ENCODE measurements at regions not wholly inside any gene's neighbourhood (a gene's known extent, or its start where the extent isn't known, plus 50 kb on each side); places are given as distances from the start of the nearest gene placed in this dataset.

DNA sequence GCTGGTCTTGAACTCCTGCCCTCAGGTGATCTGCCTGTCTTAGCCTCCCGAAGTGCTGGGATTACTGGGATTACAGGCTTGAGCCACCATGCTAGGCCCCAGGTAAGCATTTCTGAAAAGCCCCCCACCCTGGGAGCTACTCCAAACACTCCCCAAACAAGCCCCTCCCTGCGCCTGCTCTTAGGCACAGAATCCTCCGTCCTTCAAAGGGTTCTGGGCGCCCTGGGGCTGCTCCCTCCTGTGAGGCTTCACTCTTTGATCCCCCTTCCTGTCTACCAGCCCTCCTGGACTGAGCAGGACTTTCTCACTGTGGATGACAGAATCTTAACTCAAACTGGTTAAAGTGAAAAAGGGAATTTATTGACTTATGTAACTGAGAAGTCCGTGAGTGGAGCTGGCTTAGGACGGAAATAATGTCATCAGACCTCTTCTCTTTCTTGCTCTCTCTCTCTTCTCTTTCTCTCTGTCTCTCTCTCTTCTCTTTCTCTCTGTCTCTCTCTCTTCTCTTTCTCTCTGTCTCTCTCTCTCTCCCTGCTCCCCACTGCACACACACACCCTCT, 66.9 kb upstream of the CLMN start:
- H3K9me3 ChIP-seq (ENCODE audit: control insufficient read depth in 1 of 2, insufficient read depth in 1 of 2, low read depth in 1 of 2, low read length in 2 of 2), result no peaks in the 10 kb centered on the region
- no peak overlapping the region for H3K27ac ChIP-seq (ENCODE audit: low read depth, low read length)
- ChIA-PET POLR2A (no interaction called here), CTCF (interaction anchor here (1.3 kb wide), 1 partner anchor 25 kb away, joined by 4 read pairs; no protein-coding TSS in a partner anchor), RAD21 (ENCODE audit: low non-redundant PET in 1 of 2, low total read pairs in 2 of 2, uncharacterized antibody in 2 of 2, unreplicated experiment in 2 of 2) (no interaction called here)
- no peaks in the 10 kb centered on the region for H3K27me3 ChIP-seq (ENCODE audit: insufficient read depth, low read length)
- H3K9ac ChIP-seq (ENCODE audit: low read length), result no peak overlapping the region
- ATAC-seq, result no peak
- intact Hi-C loops (cut with micrococcal nuclease), result no loop called here
- no peak overlapping the region for H2AFZ ChIP-seq (ENCODE audit: low read depth, low read length, poor library complexity, severe bottlenecking)
- TF ChIP-seq, protein P1, sequence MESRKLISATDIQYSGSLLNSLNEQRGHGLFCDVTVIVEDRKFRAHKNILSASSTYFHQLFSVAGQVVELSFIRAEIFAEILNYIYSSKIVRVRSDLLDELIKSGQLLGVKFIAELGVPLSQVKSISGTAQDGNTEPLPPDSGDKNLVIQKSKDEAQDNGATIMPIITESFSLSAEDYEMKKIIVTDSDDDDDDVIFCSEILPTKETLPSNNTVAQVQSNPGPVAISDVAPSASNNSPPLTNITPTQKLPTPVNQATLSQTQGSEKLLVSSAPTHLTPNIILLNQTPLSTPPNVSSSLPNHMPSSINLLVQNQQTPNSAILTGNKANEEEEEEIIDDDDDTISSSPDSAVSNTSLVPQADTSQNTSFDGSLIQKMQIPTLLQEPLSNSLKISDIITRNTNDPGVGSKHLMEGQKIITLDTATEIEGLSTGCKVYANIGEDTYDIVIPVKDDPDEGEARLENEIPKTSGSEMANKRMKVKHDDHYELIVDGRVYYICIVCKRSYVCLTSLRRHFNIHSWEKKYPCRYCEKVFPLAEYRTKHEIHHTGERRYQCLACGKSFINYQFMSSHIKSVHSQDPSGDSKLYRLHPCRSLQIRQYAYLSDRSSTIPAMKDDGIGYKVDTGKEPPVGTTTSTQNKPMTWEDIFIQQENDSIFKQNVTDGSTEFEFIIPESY (IDR thresholded peaks at IDR 0.05; ENCODE audit: extremely low read depth, insufficient replicate concordance, low read length), result no peak
- TF ChIP-seq, protein P2, sequence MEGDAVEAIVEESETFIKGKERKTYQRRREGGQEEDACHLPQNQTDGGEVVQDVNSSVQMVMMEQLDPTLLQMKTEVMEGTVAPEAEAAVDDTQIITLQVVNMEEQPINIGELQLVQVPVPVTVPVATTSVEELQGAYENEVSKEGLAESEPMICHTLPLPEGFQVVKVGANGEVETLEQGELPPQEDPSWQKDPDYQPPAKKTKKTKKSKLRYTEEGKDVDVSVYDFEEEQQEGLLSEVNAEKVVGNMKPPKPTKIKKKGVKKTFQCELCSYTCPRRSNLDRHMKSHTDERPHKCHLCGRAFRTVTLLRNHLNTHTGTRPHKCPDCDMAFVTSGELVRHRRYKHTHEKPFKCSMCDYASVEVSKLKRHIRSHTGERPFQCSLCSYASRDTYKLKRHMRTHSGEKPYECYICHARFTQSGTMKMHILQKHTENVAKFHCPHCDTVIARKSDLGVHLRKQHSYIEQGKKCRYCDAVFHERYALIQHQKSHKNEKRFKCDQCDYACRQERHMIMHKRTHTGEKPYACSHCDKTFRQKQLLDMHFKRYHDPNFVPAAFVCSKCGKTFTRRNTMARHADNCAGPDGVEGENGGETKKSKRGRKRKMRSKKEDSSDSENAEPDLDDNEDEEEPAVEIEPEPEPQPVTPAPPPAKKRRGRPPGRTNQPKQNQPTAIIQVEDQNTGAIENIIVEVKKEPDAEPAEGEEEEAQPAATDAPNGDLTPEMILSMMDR (IDR thresholded peaks at IDR 0.05 in 2 of 3, conservative IDR thresholded peaks at IDR 0.05 in 1 of 3; ENCODE audit: borderline replicate concordance in 1 of 3, insufficient read depth in 1 of 3, low read depth in 2 of 3, low read length in 2 of 3), result no peak
- DNase-seq (ENCODE audit: low read depth, low spot score), result no peak
- no TSS peak for BruUV-seq (replicated peaks)
- H3K79me2 ChIP-seq (ENCODE audit: insufficient read depth, low read length), result no peaks in the 10 kb centered on the region
- H3K36me3 ChIP-seq (ENCODE audit: control insufficient read depth in 1 of 2, insufficient read depth in 2 of 2, low read length in 2 of 2), result no peaks in the 10 kb centered on the region
- H3K4me1 ChIP-seq (ENCODE audit: control insufficient read depth in 1 of 2, insufficient read depth in 2 of 2, low read length in 2 of 2), result no peaks in the 10 kb centered on the region
- no peak overlapping the region for H3K4me2 ChIP-seq (ENCODE audit: low read length)
- H3K9me2 ChIP-seq (ENCODE audit: insufficient read depth), result no peaks in the 10 kb centered on the region
- H4K20me1 ChIP-seq (ENCODE audit: insufficient read depth), result no peaks in the 10 kb centered on the region
- no peak overlapping the region for H3K4me3 ChIP-seq (replicated peaks in 1 of 2; ENCODE audit: low read depth in 1 of 2, low read length in 2 of 2)

DNA sequence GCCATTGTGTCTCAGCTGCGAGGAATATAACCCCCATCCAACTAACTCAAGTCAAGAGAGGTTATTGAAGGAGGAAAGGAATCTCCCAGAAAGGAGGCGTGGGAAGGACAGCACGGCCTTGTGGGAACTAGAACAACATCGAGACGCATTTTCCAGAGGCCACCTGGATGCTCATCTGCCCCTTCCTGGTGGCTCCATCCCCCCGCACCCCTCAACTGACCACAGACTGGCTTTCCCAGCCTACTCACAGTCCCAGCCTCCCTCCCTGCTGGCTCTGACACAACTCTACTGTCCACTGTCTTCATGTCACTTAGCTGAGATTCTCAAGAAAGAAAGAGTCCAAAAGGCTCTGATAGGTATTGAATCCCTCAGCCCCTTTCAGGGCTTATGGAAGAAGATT, 66.0 kb upstream of the CLMN start:
- H3K9me2 ChIP-seq (ENCODE audit: insufficient read depth), result no peaks in the 10 kb centered on the region
- no peak overlapping the region for H3K4me2 ChIP-seq (ENCODE audit: low read length)
- no peak overlapping the region for H3K9ac ChIP-seq (ENCODE audit: low read length)
- no peak overlapping the region for H3K4me3 ChIP-seq (replicated peaks in 1 of 2; ENCODE audit: low read depth in 1 of 2, low read length in 2 of 2)
- H3K27me3 ChIP-seq (ENCODE audit: insufficient read depth, low read length), result no peaks in the 10 kb centered on the region
- ATAC-seq (no peak), DNase-seq (ENCODE audit: low read depth, low spot score) (no peak)
- H3K4me1 ChIP-seq (ENCODE audit: control insufficient read depth in 1 of 2, insufficient read depth in 2 of 2, low read length in 2 of 2), result no peaks in the 10 kb centered on the region
- POLR2A ChIA-PET, result no interaction called here
- H2AFZ ChIP-seq (ENCODE audit: low read depth, low read length, poor library complexity, severe bottlenecking), result no peak overlapping the region
- no peaks in the 10 kb centered on the region for H4K20me1 ChIP-seq (ENCODE audit: insufficient read depth)
- intact Hi-C loops (cut with micrococcal nuclease), result no loop called here
- no peaks in the 10 kb centered on the region for H3K36me3 ChIP-seq (ENCODE audit: control insufficient read depth in 1 of 2, insufficient read depth in 2 of 2, low read length in 2 of 2)
- BruUV-seq (replicated peaks), result no TSS peak
- no peaks in the 10 kb centered on the region for H3K79me2 ChIP-seq (ENCODE audit: insufficient read depth, low read length)
- H3K27ac ChIP-seq (ENCODE audit: low read depth, low read length), result no peak overlapping the region
- RAD21 ChIA-PET (ENCODE audit: low non-redundant PET in 1 of 2, low total read pairs in 2 of 2, uncharacterized antibody in 2 of 2, unreplicated experiment in 2 of 2), result no interaction called here
- no peaks in the 10 kb centered on the region for H3K9me3 ChIP-seq (ENCODE audit: control insufficient read depth in 1 of 2, insufficient read depth in 1 of 2, low read depth in 1 of 2, low read length in 2 of 2)
- CTCF ChIA-PET, result no interaction called here
- TF ChIP-seq SIN3A (IDR thresholded peaks at IDR 0.05; ENCODE audit: low read depth), result no peak
- no peak for TF ChIP-seq SP1 (IDR thresholded peaks at IDR 0.05; ENCODE audit: low read depth)
- no peak for TF ChIP-seq FOSL1 (IDR thresholded peaks at IDR 0.05; ENCODE audit: low read depth)
- TF ChIP-seq, protein P2 (IDR thresholded peaks at IDR 0.05 in 2 of 3, conservative IDR thresholded peaks at IDR 0.05 in 1 of 3; ENCODE audit: borderline replicate concordance in 1 of 3, insufficient read depth in 1 of 3, low read depth in 2 of 3, low read length in 2 of 3), result no peak
- TF ChIP-seq, protein P3, sequence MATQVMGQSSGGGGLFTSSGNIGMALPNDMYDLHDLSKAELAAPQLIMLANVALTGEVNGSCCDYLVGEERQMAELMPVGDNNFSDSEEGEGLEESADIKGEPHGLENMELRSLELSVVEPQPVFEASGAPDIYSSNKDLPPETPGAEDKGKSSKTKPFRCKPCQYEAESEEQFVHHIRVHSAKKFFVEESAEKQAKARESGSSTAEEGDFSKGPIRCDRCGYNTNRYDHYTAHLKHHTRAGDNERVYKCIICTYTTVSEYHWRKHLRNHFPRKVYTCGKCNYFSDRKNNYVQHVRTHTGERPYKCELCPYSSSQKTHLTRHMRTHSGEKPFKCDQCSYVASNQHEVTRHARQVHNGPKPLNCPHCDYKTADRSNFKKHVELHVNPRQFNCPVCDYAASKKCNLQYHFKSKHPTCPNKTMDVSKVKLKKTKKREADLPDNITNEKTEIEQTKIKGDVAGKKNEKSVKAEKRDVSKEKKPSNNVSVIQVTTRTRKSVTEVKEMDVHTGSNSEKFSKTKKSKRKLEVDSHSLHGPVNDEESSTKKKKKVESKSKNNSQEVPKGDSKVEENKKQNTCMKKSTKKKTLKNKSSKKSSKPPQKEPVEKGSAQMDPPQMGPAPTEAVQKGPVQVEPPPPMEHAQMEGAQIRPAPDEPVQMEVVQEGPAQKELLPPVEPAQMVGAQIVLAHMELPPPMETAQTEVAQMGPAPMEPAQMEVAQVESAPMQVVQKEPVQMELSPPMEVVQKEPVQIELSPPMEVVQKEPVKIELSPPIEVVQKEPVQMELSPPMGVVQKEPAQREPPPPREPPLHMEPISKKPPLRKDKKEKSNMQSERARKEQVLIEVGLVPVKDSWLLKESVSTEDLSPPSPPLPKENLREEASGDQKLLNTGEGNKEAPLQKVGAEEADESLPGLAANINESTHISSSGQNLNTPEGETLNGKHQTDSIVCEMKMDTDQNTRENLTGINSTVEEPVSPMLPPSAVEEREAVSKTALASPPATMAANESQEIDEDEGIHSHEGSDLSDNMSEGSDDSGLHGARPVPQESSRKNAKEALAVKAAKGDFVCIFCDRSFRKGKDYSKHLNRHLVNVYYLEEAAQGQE (IDR thresholded peaks at IDR 0.05; ENCODE audit: low read depth), result no peak
- TF ChIP-seq EGR1 (IDR thresholded peaks at IDR 0.05; ENCODE audit: low read depth), result no peak
- TF ChIP-seq SRF (IDR thresholded peaks at IDR 0.05; ENCODE audit: low read depth), result no peak
- TF ChIP-seq POLR2A (IDR thresholded peaks at IDR 0.05; ENCODE audit: borderline replicate concordance, extremely low read depth, insufficient read depth, insufficient read length), result no peak

Measured in HCT116 (cell line).